Left renal pelvis (tissue), 4 donors: ENCODE measurements at regions not wholly inside any gene's neighbourhood (a gene's known extent, or its start where the extent isn't known, plus 50 kb on each side); places are given as distances from the start of the nearest gene placed in this dataset.

Experiments used
- DNase-seq, 4 donors: peaks; one replicate each; pipeline ENCODE4 v3.0.0-alpha.2; 2013; ENCODE audit warnings: low read depth in 4 of 4, low spot score in 3 of 4

DNA sequence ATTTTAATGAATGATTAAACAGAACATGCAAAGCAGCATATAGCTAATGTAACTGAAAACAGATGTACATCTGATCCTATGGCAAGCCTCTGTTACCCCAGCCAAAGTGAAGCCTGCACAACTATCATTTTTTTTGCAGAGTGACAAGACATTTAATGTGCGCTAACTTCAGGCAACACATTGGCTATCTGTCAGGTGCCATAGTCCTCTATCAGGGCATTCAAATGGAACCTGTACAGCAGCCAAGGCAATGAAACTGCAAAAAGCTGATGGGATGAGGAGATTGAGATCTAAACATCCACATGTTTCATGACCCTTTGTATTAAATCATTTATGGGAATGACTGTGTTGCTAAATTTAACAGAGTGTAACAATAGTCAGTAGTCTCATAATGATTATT is 1088.5 kb upstream of the TMEM132C start:
- DNase-seq, result no peak

DNA sequence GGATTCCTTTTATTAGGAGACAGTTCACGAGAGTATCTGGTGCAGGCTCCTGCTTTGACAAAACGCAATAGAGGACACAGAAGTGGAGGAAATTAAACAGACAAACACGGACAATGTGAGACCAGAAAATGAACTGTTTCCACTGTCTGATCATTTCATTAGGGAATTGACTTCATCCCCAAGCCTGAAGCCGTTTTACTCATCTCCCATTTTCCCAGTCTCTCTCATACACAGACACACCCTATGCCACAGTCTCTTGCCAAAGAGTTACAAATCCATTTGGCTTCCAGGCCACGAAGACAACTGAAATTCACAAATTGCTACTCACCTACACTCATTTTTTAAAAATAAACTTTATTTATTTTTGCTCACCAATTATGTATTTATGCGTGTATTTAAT is 1087.8 kb upstream of the TMEM132C start:
- no peak for DNase-seq

DNA sequence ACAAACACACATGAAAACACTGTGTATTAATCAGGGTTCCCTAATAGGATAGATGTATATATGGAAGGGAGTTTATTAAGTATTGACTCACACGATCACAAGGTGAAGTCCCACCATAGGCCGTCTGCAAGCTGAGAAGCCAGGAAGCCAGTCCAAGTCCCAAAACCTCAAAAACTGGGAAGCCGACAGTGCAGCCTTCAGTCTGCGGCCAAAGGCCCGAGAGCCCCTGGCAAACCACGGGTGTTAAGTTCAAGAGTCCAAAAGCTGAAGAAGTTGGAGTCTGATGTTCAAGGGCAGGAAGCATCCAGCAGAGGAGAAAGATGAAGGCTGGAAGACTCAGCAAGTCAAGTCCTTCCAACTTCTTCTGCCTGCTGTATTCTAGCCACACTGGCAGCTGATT is 1085.0 kb upstream of the TMEM132C start:
- no peak for DNase-seq

DNA sequence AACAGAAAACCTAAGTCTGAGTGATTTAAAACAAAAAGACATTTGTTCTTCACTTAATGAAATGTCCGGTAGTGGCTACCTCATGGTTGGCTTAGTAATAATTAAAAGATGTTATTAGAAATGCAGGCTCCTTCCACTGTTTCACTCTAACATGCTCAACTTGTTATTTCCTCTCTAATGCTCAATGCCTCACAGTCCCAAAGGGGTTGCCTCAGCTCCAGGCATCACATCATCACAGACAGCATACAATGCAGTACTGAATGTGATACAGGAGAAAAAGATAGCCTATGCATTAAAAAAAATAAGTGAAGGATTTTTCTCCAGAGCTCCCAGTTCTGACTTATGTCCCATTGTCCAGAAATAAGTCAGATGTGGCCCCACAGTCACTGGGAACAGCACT is 1077.0 kb upstream of the TMEM132C start:
- no peak for DNase-seq

DNA sequence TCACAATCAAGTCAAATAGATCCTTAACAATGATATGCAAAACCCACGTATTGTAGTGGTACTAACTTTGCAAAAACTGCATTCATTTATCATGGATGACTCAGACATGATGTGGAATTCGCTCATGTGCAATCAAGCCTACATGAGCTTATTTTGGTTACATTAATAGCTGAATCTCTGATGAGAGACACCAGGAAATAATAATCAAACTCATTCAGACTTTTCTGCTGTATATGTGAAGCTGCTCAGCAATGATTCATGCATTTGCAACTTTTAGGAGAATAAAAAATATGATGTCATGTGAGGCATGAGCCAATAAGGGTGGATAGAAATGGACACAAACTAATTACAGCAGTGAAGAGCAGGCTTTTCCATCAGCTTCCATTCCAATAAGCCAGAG is 1075.8 kb upstream of the TMEM132C start:
- no peak for DNase-seq

DNA sequence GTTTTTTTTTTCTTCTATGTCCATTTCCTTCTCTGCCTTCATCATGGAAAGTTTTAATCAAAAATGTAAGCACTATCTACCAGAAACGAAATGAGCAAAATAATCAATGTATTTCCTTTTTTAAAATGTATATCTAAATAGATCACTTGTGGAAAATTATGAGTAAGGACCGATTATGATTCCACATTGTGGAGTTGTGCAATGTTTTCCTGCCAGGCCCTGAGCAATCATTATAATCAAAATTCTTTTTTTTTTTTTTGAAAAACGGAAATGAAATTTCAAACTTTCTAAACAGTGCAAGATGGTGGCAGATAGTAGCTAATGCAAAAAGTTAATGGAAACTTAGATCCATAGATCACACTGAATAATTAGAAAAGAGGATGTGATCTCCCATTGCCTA is 1074.6 kb upstream of the TMEM132C start:
- no peak for DNase-seq

DNA sequence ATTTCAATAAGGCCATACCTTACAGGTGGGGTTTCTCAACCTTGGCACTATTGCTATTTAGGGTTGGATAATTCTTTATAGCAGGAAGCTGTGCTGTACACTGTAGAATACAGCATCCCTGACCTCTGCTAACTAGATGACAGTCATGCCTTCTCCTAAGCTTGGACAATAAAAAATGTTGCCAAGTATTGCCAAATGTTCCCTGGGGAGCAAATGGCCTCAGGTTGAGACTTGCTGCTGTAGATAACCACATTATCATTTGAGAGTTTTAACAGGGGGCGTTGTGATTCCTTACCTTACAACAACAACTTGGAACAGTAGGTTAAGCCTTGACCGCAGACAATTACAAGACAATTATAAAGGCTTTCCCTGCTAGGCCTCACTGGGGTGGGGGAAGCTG is 1073.6 kb upstream of the TMEM132C start:
- no peak for DNase-seq

DNA sequence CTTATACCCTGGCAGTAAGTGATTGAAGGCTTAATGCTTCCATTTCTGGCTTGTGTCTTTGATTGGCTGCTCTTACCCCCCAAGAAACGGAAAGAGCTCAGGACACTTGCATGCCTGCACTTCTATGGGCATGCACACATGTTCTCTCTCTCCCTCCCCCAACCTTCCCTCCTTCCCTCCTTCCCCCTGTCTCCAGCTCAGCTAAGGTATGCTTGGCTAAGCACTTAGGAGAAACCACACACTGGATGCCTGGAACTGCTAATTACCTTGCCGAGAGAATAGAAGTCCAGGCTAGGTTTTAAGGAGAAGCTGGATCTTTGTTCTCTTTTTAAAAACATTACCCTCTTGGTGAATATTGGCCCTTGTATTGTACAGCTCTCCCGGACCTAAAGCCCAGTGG is 1072.8 kb upstream of the TMEM132C start:
- no peak for DNase-seq

DNA sequence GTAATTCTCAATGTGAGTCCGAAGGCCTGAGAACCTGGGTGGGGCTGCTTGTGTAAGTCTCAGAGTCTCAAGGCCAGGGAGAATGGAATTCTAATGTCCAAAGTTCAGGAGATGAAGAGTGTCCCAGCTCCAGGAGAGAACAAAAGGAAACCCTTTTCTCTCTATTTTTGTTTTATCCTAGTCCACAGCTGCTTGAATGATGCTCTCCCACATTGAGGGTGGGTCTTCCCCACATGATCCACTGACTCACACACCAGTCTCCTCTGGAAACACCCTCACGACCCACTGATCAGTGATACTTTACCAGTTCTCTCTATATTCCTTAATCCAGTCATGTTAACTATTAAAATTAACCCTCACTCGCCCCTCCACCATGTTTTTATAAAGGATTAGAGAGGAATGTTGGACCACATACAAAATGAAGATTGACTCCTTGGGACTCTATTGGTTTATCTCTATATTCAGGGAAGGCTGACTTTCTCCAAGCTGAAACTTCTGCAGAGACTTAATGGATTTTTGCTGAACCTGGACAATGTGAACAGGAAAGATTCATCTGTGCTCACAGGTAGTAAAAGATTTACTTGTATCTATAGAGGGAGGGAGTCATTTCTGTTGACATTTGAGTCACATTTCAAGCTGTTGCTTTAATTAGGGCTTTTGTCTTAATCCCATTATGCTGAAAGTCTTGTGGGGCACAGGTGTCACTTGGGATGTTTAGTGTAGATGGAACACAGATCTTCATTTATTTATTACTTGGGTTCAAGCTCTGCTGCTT is 1061.0 kb upstream of the TMEM132C start:
- no peak for DNase-seq

DNA sequence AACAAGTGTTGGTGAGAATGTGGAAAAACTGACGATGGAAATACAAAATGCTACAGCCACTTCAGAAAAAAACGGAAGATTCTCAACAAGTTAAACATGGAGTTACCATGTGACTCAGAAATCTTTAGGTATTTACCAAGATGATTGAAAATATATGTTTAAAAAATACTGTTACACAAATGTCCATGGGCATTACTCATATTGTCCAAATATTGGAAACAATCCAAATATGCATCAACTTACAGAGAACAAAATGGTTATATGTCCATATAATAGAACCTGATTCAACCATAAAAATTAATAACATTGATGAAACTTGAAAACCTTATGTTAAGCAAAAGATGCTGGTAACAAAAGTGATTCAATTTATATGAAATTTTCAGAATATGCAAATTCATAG is 1057.7 kb upstream of the TMEM132C start:
- DNase-seq, result no peak

DNA sequence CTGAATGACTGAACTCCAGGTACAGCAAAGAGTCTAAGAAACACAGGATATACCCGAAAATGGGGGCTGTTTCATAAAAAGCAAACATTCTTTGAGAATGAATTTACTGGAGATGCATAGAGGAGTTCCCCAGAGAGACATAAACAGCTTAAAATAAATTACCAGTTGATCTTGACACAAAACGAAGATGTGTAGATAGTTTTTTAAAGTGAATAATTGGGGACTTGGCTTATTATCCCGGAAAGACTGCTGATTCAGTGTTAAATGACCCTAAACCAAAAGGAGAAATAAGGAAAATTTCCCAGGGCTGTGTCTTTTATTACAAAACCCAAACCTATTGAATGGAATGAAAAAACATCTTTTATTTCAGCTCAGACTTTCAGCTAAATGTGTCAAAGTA is 1052.8 kb upstream of the TMEM132C start:
- DNase-seq, result no peak

DNA sequence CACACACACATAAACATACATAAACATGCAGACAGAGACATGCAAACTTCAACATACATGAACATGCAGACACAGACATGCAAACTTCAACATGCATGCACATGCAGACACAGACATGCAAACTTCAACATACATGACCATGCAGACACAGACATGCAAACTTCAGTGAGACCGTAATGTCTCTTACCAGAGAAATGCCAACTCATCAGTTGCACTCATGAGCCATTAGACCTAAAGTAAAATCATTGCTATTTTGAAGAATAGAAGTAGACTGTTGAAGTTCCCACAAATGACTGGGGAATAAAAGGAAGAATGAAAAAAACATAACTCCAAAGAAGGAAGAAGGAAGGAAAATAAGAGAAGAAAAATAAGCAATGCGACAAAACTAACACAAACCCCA is 1044.0 kb upstream of the TMEM132C start:
- DNase-seq, result no peak

DNA sequence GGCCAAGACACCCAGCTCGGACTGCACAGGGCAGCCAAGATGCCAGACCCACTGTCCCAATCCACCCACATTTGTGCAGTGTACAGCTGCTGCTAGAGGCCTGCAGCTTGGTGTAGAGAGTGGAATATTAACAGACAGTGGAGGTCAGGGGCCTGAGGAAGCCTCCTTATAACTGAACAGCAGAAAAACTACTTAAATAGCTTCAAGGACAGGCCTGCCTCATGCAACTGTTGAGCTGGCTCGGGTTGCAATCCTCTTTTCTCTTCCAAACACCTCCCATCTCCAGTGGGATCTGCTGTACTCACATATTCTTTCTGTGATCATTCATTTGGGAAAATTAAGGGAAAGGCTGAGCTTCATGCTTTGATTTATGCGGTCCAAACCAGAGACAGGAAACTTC is 1043.2 kb upstream of the TMEM132C start:
- peak in 1 of 4 donors; percentile 7 for DNase-seq

DNA sequence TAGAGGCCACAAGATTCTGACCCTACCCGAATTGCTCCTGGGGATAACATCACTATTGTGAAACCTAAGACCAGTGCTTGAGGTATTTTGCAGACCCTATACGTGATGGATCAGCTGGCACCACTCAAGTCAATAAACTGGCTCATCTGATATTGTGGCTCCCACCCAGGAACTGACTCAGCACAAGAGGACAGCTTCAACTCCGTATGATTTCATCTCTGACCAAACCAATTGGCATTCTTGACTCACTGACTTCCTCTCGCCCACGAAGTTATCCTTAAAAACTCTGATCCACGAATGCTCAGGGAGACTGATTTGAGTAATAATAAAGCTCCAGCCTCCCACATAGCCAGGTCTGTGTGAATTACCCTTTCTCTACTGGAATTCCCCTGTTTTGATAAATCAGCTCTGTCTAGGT is 1036.1 kb upstream of the TMEM132C start:
- no peak for DNase-seq

DNA sequence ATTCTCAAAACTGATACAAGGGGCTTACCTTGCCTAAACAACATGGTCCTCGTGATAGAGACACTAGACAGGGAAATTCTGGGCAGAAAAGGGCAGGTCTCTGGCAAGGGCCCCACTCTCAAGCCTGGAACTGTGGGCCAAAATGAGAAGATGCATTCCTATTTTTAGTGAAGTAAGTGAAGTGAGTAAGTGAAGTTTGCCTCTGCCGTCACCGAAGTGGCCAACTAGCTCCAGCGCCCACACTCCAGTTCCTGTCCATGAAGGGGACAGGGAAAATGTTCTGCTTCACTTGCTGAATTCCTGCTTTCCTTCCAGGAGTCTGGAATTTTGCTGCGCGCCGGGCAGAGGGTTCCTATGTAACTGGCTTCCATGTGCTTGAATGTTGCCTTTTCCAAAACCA is 1035.6 kb upstream of the TMEM132C start:
- DNase-seq, result no peak

DNA sequence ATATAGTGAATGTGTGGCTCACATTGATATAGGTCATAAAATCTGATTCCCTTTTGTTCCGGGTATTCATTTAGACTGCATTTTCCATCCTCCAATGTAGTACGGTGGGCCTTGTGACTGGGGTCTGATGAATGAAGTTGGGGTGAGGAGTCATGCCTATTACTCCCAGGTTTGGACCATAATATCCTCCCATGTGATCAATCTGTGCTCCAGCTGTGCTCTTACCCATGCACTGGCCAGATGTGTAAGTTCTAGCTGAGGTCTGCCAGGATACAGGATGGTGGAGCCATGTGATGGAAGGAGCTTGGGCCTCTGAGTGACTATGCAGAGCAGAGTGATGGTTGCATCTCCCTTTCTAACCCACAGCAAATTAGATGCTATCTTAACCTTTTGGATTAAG is 1034.0 kb upstream of the TMEM132C start:
- DNase-seq, result no peak

DNA sequence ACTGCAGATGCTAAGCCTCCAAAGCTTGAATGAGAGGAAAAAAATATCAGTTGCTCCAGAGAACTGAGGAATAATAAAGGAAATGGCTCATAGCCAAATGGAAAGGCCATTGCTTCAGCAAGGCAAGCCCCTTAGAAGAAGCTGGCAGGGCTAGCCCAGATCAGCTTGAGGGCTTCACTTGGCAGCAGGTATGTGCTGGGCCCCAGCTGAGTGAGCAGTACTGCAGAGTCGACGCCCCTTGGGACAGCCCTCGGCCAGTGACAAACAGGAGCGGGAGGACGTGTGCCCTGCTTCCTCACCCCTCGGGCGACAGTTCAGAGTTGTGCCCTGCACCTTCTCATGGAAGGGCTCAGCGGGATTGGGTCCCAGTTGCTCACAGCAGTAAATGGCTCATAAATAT is 1031.2 kb upstream of the TMEM132C start:
- DNase-seq, result peak in 1 of 4 donors; percentile 4

DNA sequence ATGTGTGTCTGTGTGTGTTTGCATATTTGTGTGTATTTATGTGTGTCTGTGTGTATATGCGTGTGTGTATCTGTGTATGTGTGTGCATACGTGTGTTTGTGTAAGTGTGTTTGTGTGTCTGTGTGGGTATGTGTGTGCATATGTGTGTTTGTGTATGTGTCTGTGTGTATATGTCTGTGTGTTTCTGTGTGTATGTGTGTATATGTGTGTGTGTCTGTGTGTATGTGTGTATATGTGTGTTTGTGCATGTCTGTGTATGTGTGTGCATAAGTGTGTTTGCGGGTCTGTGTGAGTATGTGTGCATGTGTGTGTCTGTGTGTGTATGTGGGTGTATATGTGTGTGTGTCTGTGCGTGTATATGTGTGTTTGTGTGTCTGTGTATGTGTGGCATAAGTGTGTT is 1030.5 kb upstream of the TMEM132C start:
- no peak for DNase-seq

DNA sequence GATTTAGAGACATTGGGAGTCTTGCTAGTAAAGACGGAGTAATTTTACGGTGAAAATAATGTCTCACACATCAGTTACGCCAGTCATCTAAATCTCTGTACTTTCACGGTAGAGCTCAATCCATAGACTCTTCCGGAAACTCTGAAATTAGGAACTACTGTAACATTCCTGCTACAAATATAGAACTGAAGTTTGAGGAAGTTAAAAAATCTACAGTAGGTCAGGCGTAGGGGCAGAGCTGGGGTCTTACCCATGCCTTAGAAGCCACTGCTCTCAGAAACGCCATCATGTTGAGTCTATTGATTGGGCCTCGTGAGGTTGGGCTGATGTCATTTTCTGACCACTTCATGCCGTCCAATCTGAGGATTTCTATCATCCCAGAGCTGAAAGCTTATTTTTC is 1029.8 kb upstream of the TMEM132C start:
- no peak for DNase-seq

DNA sequence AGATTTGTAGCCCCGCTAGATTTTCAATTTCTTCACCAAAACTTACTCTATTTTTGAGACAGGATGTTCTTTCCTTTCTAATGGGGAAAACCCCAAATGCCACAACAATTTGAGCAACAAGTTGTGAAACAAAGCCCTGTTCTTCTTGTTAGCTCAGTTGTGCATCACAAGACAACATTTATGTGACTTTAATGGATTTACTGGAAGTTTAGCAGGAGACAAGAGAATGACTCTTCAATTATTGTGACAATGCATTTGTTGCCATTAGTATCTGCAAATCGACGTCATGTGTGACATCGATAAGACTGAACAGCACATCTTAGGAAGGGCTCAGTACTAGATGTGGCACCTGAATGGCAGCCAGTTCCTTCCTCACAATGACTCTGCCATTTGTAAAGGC is 1028.9 kb upstream of the TMEM132C start:
- DNase-seq, result no peak

DNA sequence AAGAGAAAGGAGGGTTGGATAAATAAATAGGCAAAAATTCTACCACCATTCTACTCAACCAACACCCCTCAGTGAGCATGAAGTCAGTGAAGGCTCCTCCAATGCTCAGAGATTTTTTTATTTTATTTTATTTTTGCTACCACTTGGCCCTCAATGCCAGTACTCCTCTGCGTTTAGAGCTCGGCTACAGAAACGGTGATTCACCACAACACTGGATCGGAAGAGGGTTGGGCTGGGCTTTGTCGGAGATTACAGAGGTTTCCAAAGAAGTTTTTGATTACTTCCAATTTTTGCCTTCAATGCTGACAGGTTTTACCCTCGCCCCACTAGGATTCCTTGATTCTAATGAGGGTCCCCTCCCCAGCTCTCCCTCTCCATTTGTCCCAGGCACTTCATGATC is 1027.2 kb upstream of the TMEM132C start:
- no peak for DNase-seq

DNA sequence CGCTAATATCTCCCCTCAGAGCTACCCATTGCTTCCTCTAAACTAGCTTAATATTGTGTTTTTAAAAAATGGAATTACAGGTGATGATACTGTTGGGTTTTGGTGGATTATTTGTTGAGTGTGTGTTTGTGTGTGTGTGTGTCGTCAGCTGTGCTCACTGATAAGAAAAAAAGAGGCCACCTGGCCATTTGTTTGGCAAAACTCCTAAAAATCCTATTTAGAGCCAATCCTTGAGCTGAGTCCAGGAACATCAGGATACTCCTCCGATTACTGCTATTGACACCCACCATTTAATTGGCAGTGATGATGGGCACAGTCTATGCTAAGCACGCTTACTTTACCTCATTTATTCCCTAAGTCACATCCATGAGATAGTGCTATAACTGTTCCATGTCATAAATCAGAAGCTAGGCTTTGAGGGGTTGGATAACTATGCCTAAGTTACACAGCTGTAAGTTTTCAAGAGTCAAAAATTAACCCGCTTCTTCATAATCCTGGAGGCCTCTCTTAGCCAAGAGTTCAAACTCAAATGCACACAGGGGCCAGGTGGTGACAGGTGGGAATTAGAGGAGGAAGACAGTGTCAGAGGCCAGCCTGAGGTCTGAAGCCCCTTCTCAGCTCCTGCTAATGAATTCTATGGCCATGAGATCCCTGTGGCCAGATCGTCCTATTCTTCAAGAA is 1026.6 kb upstream of the TMEM132C start:
- DNase-seq, result no peak
